Endothelial cell of umbilical vein (primary cell): ENCODE measurements at regions not wholly inside any gene's neighbourhood (a gene's known extent, or its start where the extent isn't known, plus 50 kb on each side); places are given as distances from the start of the nearest gene placed in this dataset.

ENCODE experiments used
- EZH2 ChIP-seq: IDR thresholded peaks from 2 replicates; pipeline ENCODE4 v1.6.1; 2012; ENCODE audit warnings: borderline replicate concordance, low read depth, mild to moderate bottlenecking, moderate library complexity, low read length, inconsistent platforms; ENCODE audit not compliant: severe bottlenecking
- JUN ChIP-seq: IDR thresholded peaks from 2 replicates; pipeline ENCODE4 v1.6.1; 2011; ENCODE audit warnings: borderline replicate concordance, low read depth; ENCODE audit not compliant: insufficient read length, insufficient read depth
- MYC ChIP-seq: IDR thresholded peaks from one replicate; pipeline ENCODE4 v1.6.1; 2011; ENCODE audit warnings: mild to moderate bottlenecking, low read depth, low read length
- POLR2A ChIP-seq: IDR thresholded peaks from 2 replicates; pipeline ENCODE4 v1.6.1; 2012; ENCODE audit warnings: low read depth, mild to moderate bottlenecking, control low read depth, low read length
- POLR2AphosphoS5 ChIP-seq: IDR thresholded peaks from 2 replicates; pipeline ENCODE4 v1.6.1; 2012; ENCODE audit warnings: low read depth, mild to moderate bottlenecking, control low read depth, low read length, moderate library complexity; ENCODE audit not compliant: insufficient read depth
- TF ChIP-seq, protein P1 (sequence below), 2 donors: IDR thresholded peaks; 1 replicate in 1 of 2; 2 replicates in 1 of 2; pipeline ENCODE4 v1.5.1; 2011; ENCODE audit warnings: low read length in 2 of 2, mild to moderate bottlenecking in 2 of 2, moderate library complexity in 2 of 2, control low read depth in 1 of 2, inconsistent platforms in 1 of 2, low read depth in 1 of 2; ENCODE audit not compliant: insufficient read depth in 1 of 2; ENCODE audit errors: extremely low read depth in 1 of 2
- TF ChIP-seq, protein P2 (sequence below): IDR thresholded peaks from 2 replicates; pipeline ENCODE4 v1.6.1; 2011; ENCODE audit not compliant: insufficient read depth, insufficient read length

DNA sequence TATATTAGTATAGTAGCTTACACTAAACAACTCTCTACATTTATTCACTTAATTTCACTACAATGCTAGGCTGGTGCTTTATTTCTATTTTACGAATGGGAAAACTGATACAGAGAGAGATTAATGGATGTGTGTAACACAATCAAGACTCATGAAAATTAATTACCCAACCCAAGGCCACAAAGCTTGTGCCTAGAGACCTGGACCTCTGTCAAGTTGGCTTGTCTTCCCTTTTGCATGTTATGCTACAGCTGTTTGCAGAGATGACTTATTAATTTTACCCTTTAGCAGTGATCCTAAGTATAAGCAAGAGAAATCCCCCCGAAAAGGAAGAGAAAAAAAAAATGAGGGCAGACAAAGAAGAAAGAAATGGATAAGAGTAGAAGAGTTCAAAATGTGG is 162.5 kb downstream of the C3orf38 start:
- TF ChIP-seq, protein P1, sequence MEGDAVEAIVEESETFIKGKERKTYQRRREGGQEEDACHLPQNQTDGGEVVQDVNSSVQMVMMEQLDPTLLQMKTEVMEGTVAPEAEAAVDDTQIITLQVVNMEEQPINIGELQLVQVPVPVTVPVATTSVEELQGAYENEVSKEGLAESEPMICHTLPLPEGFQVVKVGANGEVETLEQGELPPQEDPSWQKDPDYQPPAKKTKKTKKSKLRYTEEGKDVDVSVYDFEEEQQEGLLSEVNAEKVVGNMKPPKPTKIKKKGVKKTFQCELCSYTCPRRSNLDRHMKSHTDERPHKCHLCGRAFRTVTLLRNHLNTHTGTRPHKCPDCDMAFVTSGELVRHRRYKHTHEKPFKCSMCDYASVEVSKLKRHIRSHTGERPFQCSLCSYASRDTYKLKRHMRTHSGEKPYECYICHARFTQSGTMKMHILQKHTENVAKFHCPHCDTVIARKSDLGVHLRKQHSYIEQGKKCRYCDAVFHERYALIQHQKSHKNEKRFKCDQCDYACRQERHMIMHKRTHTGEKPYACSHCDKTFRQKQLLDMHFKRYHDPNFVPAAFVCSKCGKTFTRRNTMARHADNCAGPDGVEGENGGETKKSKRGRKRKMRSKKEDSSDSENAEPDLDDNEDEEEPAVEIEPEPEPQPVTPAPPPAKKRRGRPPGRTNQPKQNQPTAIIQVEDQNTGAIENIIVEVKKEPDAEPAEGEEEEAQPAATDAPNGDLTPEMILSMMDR (IDR thresholded peaks at IDR 0.05; ENCODE audit: extremely low read depth in 1 of 2, insufficient read depth in 1 of 2, low read depth in 1 of 2, low read length in 2 of 2), result no peak
- TF ChIP-seq MYC (no peak), POLR2A (no peak), POLR2AphosphoS5 (no peak), EZH2 (no peak), JUN (no peak)
- TF ChIP-seq, protein P2, sequence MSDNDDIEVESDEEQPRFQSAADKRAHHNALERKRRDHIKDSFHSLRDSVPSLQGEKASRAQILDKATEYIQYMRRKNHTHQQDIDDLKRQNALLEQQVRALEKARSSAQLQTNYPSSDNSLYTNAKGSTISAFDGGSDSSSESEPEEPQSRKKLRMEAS, result no peak
